ENCODE measurements at regions not wholly inside any gene's neighbourhood (a gene's known extent, or its start where the extent isn't known, plus 50 kb on each side); places are given as distances from the start of the nearest gene placed in this dataset.
"Not testable (repeated sequence)": the region's sequence is repeated elsewhere in the genome, so short reads cannot be mapped to it uniquely, and the experiment has no call there.

GRCh38 chr7:9507290-9507689, 1073.9 kb downstream of the NXPH1 start:
- no peak overlapping the region for H3K4me3 ChIP-seq (ENCODE audit: low read depth, low read length)
- TF ChIP-seq CTCF (IDR thresholded peaks at IDR 0.05; ENCODE audit: insufficient read depth, low read length, severe bottlenecking): no peak
- DNase-seq (ENCODE audit: low read depth) (no peak), FAIRE-seq (no peak)
- H3K36me3 ChIP-seq (ENCODE audit: control insufficient read depth, insufficient read depth, low read length): no peaks in the 10 kb centered on the region
- H3K27me3 ChIP-seq (ENCODE audit: control insufficient read depth, insufficient read depth, low read length): no peaks in the 10 kb centered on the region

- no peak for DNase-seq (ENCODE audit: low read depth)
- H3K27me3 ChIP-seq (ENCODE audit: control insufficient read depth, insufficient read depth, low read length): no peaks in the 10 kb centered on the region
- no peak for FAIRE-seq
- no peak for TF ChIP-seq CTCF (IDR thresholded peaks at IDR 0.05; ENCODE audit: insufficient read depth, low read length, severe bottlenecking)
- no peaks in the 10 kb centered on the region for H3K36me3 ChIP-seq (ENCODE audit: control insufficient read depth, insufficient read depth, low read length)
- H3K4me3 ChIP-seq (ENCODE audit: low read depth, low read length): no peak overlapping the region
These were observed 1083.3 kb downstream of the NXPH1 start for GRCh38 chr7:9516662-9517061.

GRCh38 chr7:9523579-9523978, 1090.2 kb downstream of the NXPH1 start:
- Histone ChIP-seq H3K27me3 (ENCODE audit: control insufficient read depth, insufficient read depth, low read length) (no peaks in the 10 kb centered on the region), H3K4me3 (ENCODE audit: low read depth, low read length) (no peak overlapping the region), H3K36me3 (ENCODE audit: control insufficient read depth, insufficient read depth, low read length) (no peaks in the 10 kb centered on the region)
- FAIRE-seq (no peak), DNase-seq (ENCODE audit: low read depth) (no peak)
- TF ChIP-seq CTCF (IDR thresholded peaks at IDR 0.05; ENCODE audit: insufficient read depth, low read length, severe bottlenecking): no peak

- H3K27me3 ChIP-seq (ENCODE audit: control insufficient read depth, insufficient read depth, low read length); FAIRE-seq; H3K4me3 ChIP-seq (ENCODE audit: low read depth, low read length); H3K36me3 ChIP-seq (ENCODE audit: control insufficient read depth, insufficient read depth, low read length): not testable (repeated sequence)
- peak; percentile 20 for DNase-seq (ENCODE audit: low read depth)
These were observed 1119.0 kb downstream of the NXPH1 start for GRCh38 chr7:9552431-9552830.

- FAIRE-seq: no peak
- DNase-seq (ENCODE audit: low read depth): no peak
- H3K4me3 ChIP-seq (ENCODE audit: low read depth, low read length): no peak overlapping the region
- no peaks in the 10 kb centered on the region for H3K27me3 ChIP-seq (ENCODE audit: control insufficient read depth, insufficient read depth, low read length)
- H3K36me3 ChIP-seq (ENCODE audit: control insufficient read depth, insufficient read depth, low read length): no peaks in the 10 kb centered on the region
- TF ChIP-seq CTCF (IDR thresholded peaks at IDR 0.05; ENCODE audit: insufficient read depth, low read length, severe bottlenecking): no peak
These were observed 1124.4 kb downstream of the NXPH1 start for GRCh38 chr7:9557853-9558252.

- TF ChIP-seq CTCF (IDR thresholded peaks at IDR 0.05; ENCODE audit: insufficient read depth, low read length, severe bottlenecking): no peak
- Histone ChIP-seq H3K27me3 (ENCODE audit: control insufficient read depth, insufficient read depth, low read length) (no peaks in the 10 kb centered on the region), H3K4me3 (ENCODE audit: low read depth, low read length) (no peak overlapping the region), H3K36me3 (ENCODE audit: control insufficient read depth, insufficient read depth, low read length) (no peaks in the 10 kb centered on the region)
- FAIRE-seq (no peak), DNase-seq (ENCODE audit: low read depth) (no peak)
These were observed 1142.3 kb downstream of the NXPH1 start for GRCh38 chr7:9575716-9576115.
